ENCODE measurements at regions not wholly inside any gene's neighbourhood (a gene's known extent, or its start where the extent isn't known, plus 50 kb on each side); places are given as distances from the start of the nearest gene placed in this dataset.

GRCh38 chr15:60223176-60223575, 174.6 kb downstream of the ANXA2 start:
- no peak for DNase-seq (ENCODE audit: low spot score)
- no peak overlapping the region for H3K4me2 ChIP-seq
- whole genome bisulfite sequencing (ENCODE audit: low lambda C conversion rate, missing lambda C conversion rate): 80% methylated on average over 7 of the region's 7 CpGs
- H4K20me1 ChIP-seq (ENCODE audit: insufficient read depth, poor library complexity, severe bottlenecking): no peaks in the 10 kb centered on the region
- no peaks in the 10 kb centered on the region for H3K4me1 ChIP-seq (ENCODE audit: insufficient read depth)
- no peaks in the 10 kb centered on the region for H3K79me2 ChIP-seq
- H3K36me3 ChIP-seq (replicated peaks; ENCODE audit: insufficient read depth, low read depth): no peaks in the 10 kb centered on the region
- TF ChIP-seq CTCF (IDR thresholded peaks at IDR 0.05; ENCODE audit: poor library complexity) (no peak), EZH2 (IDR thresholded peaks at IDR 0.05; ENCODE audit: borderline replicate concordance) (no peak), EZH2phosphoT487 (IDR thresholded peaks at IDR 0.05; ENCODE audit: low read depth, severe bottlenecking, unreplicated experiment) (no peak)
- H2AFZ ChIP-seq: no peak overlapping the region
- peaks cover 3% of the 10 kb centered on the region for H3K27me3 ChIP-seq
- H3K9me3 ChIP-seq (ENCODE audit: low read depth): no peaks in the 10 kb centered on the region
- no peaks in the 10 kb centered on the region for H3K9me2 ChIP-seq (replicated peaks; ENCODE audit: insufficient read depth)
- H3K27ac ChIP-seq: no peak overlapping the region
- no peak overlapping the region for H3K4me3 ChIP-seq

- WGBS (ENCODE audit: low lambda C conversion rate, missing lambda C conversion rate): 79% methylated on average over 7 of the region's 7 CpGs
- H3K36me3 ChIP-seq (replicated peaks; ENCODE audit: insufficient read depth, low read depth): no peaks in the 10 kb centered on the region
- peaks cover 3% of the 10 kb centered on the region for H3K27me3 ChIP-seq
- no peak for TF ChIP-seq EZH2phosphoT487 (IDR thresholded peaks at IDR 0.05; ENCODE audit: low read depth, severe bottlenecking, unreplicated experiment)
- TF ChIP-seq EZH2 (IDR thresholded peaks at IDR 0.05; ENCODE audit: borderline replicate concordance): no peak
- no peak for TF ChIP-seq CTCF (IDR thresholded peaks at IDR 0.05; ENCODE audit: poor library complexity)
- no peaks in the 10 kb centered on the region for H3K9me2 ChIP-seq (replicated peaks; ENCODE audit: insufficient read depth)
- H3K27ac ChIP-seq: no peak overlapping the region
- H3K79me2 ChIP-seq: no peaks in the 10 kb centered on the region
- H3K4me3 ChIP-seq: no peak overlapping the region
- DNase-seq (ENCODE audit: low spot score): no peak
- H2AFZ ChIP-seq: no peak overlapping the region
- H3K4me1 ChIP-seq (ENCODE audit: insufficient read depth): no peaks in the 10 kb centered on the region
- no peaks in the 10 kb centered on the region for H3K9me3 ChIP-seq (ENCODE audit: low read depth)
- no peak overlapping the region for H3K4me2 ChIP-seq
- no peaks in the 10 kb centered on the region for H4K20me1 ChIP-seq (ENCODE audit: insufficient read depth, poor library complexity, severe bottlenecking)
These were observed 170.9 kb downstream of the ANXA2 start for GRCh38 chr15:60226924-60227323.

GRCh38 chr15:60228101-60228500, 169.7 kb downstream of the ANXA2 start:
- Histone ChIP-seq H4K20me1 (ENCODE audit: insufficient read depth, poor library complexity, severe bottlenecking) (no peaks in the 10 kb centered on the region), H3K27ac (no peak overlapping the region), H2AFZ (no peak overlapping the region), H3K4me2 (no peak overlapping the region), H3K79me2 (no peaks in the 10 kb centered on the region), H3K9me2 (replicated peaks; ENCODE audit: insufficient read depth) (no peaks in the 10 kb centered on the region), H3K36me3 (replicated peaks; ENCODE audit: insufficient read depth, low read depth) (no peaks in the 10 kb centered on the region), H3K4me1 (ENCODE audit: insufficient read depth) (no peaks in the 10 kb centered on the region), H3K9me3 (ENCODE audit: low read depth) (no peaks in the 10 kb centered on the region), H3K4me3 (no peak overlapping the region), H3K27me3 (peaks cover 3% of the 10 kb centered on the region)
- DNase-seq (ENCODE audit: low spot score): peak; percentile 15
- no peak for TF ChIP-seq EZH2 (IDR thresholded peaks at IDR 0.05; ENCODE audit: borderline replicate concordance)
- TF ChIP-seq CTCF (IDR thresholded peaks at IDR 0.05; ENCODE audit: poor library complexity): no peak
- TF ChIP-seq EZH2phosphoT487 (IDR thresholded peaks at IDR 0.05; ENCODE audit: low read depth, severe bottlenecking, unreplicated experiment): no peak
- 83% methylated on average over 3 of the region's 3 CpGs for WGBS (ENCODE audit: low lambda C conversion rate, missing lambda C conversion rate)

GRCh38 chr15:60228619-60229018, 169.2 kb downstream of the ANXA2 start:
- Histone ChIP-seq H3K9me2 (replicated peaks; ENCODE audit: insufficient read depth) (no peaks in the 10 kb centered on the region), H3K79me2 (no peaks in the 10 kb centered on the region)

More at GRCh38 chr15:60228619-60229018, 169.2 kb downstream of the ANXA2 start:
- H2AFZ ChIP-seq: no peak overlapping the region
- peaks cover 3% of the 10 kb centered on the region for H3K27me3 ChIP-seq
- no peaks in the 10 kb centered on the region for H3K4me1 ChIP-seq (ENCODE audit: insufficient read depth)
- TF ChIP-seq EZH2 (IDR thresholded peaks at IDR 0.05; ENCODE audit: borderline replicate concordance) (no peak), EZH2phosphoT487 (IDR thresholded peaks at IDR 0.05; ENCODE audit: low read depth, severe bottlenecking, unreplicated experiment) (no peak), CTCF (IDR thresholded peaks at IDR 0.05; ENCODE audit: poor library complexity) (no peak)
- DNase-seq (ENCODE audit: low spot score): no peak
- H3K36me3 ChIP-seq (replicated peaks; ENCODE audit: insufficient read depth, low read depth): no peaks in the 10 kb centered on the region
- 86% methylated on average over 2 of the region's 2 CpGs for WGBS (ENCODE audit: low lambda C conversion rate, missing lambda C conversion rate)
- no peak overlapping the region for H3K4me2 ChIP-seq
- H3K27ac ChIP-seq: no peak overlapping the region
- H3K4me3 ChIP-seq: no peak overlapping the region
- no peaks in the 10 kb centered on the region for H3K9me3 ChIP-seq (ENCODE audit: low read depth)
- H4K20me1 ChIP-seq (ENCODE audit: insufficient read depth, poor library complexity, severe bottlenecking): no peaks in the 10 kb centered on the region

Data from hepatocyte (in vitro differentiated cells).